ENCODE measurements at regions not wholly inside any gene's neighbourhood (a gene's known extent, or its start where the extent isn't known, plus 50 kb on each side); places are given as distances from the start of the nearest gene placed in this dataset.
"Not testable (repeated sequence)": the region's sequence is repeated elsewhere in the genome, so short reads cannot be mapped to it uniquely, and the experiment has no call there.

DNA sequence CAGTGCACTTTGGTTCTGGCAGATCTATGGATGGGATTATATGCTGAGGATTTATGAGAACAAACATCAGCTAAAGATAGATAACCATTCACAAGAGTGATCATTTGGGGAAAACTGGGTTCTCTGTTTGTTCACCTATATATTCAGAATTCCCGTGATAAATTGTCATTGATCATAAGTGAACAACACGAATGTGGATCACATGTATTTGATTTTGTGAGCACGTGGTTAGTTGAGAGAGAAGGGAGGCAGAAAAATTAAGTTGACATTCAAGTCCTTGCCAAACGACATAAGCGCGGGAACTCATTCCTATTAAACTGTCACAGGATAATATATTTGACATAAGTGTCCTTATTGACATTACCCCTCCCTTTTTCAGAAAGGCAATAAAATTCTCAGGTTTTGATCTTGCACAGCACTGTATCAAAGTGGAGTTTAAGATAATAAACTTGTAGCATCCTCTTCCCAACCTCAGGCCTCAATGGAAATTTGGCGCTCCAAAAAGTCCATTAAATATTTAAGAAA lies 64.9 kb upstream of the MYO3A start:
- H3K36me3 Mint-ChIP-seq (ENCODE audit: insufficient read depth, unreplicated experiment): no peaks in the 10 kb centered on the region
- peaks cover 14% of the 10 kb centered on the region for H3K27me3 Mint-ChIP-seq (ENCODE audit: insufficient read depth, unreplicated experiment)
- ChIA-PET CTCF (no interaction called here), POLR2A (no interaction called here)
- intact Hi-C loops (cut with micrococcal nuclease): no loop called here
- H3K27ac Mint-ChIP-seq (ENCODE audit: low read depth, unreplicated experiment): no peak overlapping the region
- H3K9me3 Mint-ChIP-seq (ENCODE audit: unreplicated experiment): peaks cover 7% of the 10 kb centered on the region
- DNase-seq (ENCODE audit: unreplicated experiment): no peak
- H3K4me3 Mint-ChIP-seq (ENCODE audit: unreplicated experiment): no peak overlapping the region
- TF ChIP-seq, protein P1, sequence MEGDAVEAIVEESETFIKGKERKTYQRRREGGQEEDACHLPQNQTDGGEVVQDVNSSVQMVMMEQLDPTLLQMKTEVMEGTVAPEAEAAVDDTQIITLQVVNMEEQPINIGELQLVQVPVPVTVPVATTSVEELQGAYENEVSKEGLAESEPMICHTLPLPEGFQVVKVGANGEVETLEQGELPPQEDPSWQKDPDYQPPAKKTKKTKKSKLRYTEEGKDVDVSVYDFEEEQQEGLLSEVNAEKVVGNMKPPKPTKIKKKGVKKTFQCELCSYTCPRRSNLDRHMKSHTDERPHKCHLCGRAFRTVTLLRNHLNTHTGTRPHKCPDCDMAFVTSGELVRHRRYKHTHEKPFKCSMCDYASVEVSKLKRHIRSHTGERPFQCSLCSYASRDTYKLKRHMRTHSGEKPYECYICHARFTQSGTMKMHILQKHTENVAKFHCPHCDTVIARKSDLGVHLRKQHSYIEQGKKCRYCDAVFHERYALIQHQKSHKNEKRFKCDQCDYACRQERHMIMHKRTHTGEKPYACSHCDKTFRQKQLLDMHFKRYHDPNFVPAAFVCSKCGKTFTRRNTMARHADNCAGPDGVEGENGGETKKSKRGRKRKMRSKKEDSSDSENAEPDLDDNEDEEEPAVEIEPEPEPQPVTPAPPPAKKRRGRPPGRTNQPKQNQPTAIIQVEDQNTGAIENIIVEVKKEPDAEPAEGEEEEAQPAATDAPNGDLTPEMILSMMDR (IDR thresholded peaks at IDR 0.05; ENCODE audit: unreplicated experiment): no peak
- no TSS peak for BruUV-seq (replicated peaks)
- H3K4me1 Mint-ChIP-seq (ENCODE audit: insufficient read depth, unreplicated experiment): peaks cover 6% of the 10 kb centered on the region

DNA sequence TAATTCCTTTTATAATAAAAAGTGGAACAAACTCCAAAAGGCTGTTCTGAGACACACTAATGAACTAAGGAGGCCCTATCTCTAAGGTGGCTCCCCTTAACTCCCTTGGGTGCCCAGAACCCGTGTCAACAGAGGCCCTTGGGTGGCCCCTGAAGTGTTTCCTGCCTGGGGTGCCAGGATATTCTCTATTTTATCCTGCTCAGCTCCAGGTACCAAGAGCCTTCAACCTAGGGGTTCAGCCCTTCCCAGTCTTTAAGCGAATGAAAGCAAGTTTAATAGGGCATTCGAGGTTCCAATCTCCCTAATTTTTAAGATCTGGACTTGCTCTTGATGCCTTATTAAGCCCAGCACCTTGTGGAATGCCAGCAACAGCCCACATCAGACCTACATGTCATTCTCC lies 64.4 kb upstream of the MYO3A start:
- Mint-ChIP-seq H3K36me3 (ENCODE audit: insufficient read depth, unreplicated experiment) (no peaks in the 10 kb centered on the region), H3K4me3 (ENCODE audit: unreplicated experiment) (no peak overlapping the region), H3K27ac (ENCODE audit: low read depth, unreplicated experiment) (no peak overlapping the region), H3K4me1 (ENCODE audit: insufficient read depth, unreplicated experiment) (peaks cover 6% of the 10 kb centered on the region), H3K27me3 (ENCODE audit: insufficient read depth, unreplicated experiment) (peaks cover 9% of the 10 kb centered on the region), H3K9me3 (ENCODE audit: unreplicated experiment) (peaks cover 2% of the 10 kb centered on the region)
- POLR2A ChIA-PET: no interaction called here
- TF ChIP-seq, protein P1 (IDR thresholded peaks at IDR 0.05; ENCODE audit: unreplicated experiment): no peak
- intact Hi-C loops (cut with micrococcal nuclease): no loop called here
- no TSS peak for BruUV-seq (replicated peaks)
- CTCF ChIA-PET: no interaction called here
- no peak for DNase-seq (ENCODE audit: unreplicated experiment)

DNA sequence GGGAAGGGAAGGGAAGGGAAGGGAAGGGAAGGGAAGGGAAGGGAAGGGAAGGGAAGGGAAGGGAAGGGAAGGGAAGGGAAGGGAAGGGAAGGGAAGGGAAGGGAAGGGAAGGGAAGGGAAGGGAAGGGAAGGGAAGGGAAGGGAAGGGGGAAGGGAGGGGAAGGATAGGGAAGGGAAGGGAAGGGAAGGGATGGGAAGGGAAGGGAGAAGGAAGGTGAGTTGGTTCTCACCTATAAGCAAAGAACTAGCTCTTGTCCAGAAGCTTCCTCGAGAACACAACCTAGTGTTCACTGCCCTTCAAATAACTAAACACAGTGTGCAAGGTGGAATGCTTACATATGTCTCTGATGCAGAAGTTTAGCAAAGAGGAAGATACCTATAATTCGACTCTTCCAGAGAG lies 59.6 kb upstream of the MYO3A start:
- POLR2A ChIA-PET; H3K9me3 Mint-ChIP-seq (ENCODE audit: unreplicated experiment); H3K27ac Mint-ChIP-seq (ENCODE audit: low read depth, unreplicated experiment); H3K4me3 Mint-ChIP-seq (ENCODE audit: unreplicated experiment); intact Hi-C loops (cut with micrococcal nuclease); H3K27me3 Mint-ChIP-seq (ENCODE audit: insufficient read depth, unreplicated experiment); H3K4me1 Mint-ChIP-seq (ENCODE audit: insufficient read depth, unreplicated experiment); BruUV-seq (replicated peaks); H3K36me3 Mint-ChIP-seq (ENCODE audit: insufficient read depth, unreplicated experiment); DNase-seq (ENCODE audit: unreplicated experiment): not testable (repeated sequence)
- CTCF ChIA-PET: interaction anchor here (0.6 to 2.7 kb wide), 9 partner anchors 7 to 822 kb away, joined by 3 to 14 read pairs (median 4); no protein-coding TSS in a partner anchor

DNA sequence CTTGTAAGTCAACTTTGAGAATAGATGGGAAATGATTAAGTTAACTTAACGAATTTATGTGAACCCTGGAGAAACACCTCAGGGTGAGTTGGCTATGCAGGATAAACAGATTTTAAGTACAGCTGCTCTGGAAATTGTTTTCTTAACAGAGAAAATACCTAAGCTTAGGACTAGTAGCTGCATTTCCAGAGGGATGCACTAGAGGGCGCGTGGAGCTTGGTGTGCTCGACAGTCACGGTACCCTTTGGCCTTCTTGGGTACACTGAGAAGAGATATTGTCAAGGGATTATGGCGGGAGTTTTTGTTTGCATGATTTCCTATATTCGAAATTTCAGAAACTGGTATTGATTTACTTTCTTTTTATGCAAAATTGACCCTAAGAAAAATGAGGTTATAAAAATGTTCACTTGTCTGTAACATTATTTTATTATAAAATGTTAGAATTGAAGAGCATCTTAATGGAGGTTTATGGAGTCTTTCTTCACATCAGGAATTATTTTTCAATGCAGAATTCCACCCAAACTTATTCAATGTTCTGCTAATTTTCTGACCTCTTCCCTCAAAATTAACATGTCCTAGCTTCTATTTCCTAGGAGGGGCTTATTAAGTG lies 58.4 kb upstream of the MYO3A start:
- intact Hi-C loops (cut with micrococcal nuclease): loop anchor here (1.0 kb wide), 2 partner anchors 394 to 682 kb away; no protein-coding TSS in a partner anchor
- CTCF ChIA-PET: interaction anchor here (0.5 to 2.7 kb wide), 32 partner anchors 9 to 787 kb away, joined by 3 to 21 read pairs (median 3); no protein-coding TSS in a partner anchor
- Mint-ChIP-seq H3K36me3 (ENCODE audit: insufficient read depth, unreplicated experiment) (no peaks in the 10 kb centered on the region), H3K27me3 (ENCODE audit: insufficient read depth, unreplicated experiment) (peaks cover 18% of the 10 kb centered on the region), H3K27ac (ENCODE audit: low read depth, unreplicated experiment) (no peak overlapping the region), H3K4me1 (ENCODE audit: insufficient read depth, unreplicated experiment) (no peaks in the 10 kb centered on the region), H3K4me3 (ENCODE audit: unreplicated experiment) (no peak overlapping the region), H3K9me3 (ENCODE audit: unreplicated experiment) (no peaks in the 10 kb centered on the region)
- POLR2A ChIA-PET: interaction anchor here (0.7 kb wide), 1 partner anchor 125 kb away, joined by 3 read pairs; no protein-coding TSS in a partner anchor
- peak; percentile 79 for DNase-seq (ENCODE audit: unreplicated experiment)
- TF ChIP-seq, protein P1 (IDR thresholded peaks at IDR 0.05; ENCODE audit: unreplicated experiment): peak; percentile 81
- no TSS peak for BruUV-seq (replicated peaks)
